ENCODE measurements at regions not wholly inside any gene's neighbourhood (a gene's known extent, or its start where the extent isn't known, plus 50 kb on each side); places are given as distances from the start of the nearest gene placed in this dataset.
A peak's percentile ranks its signal among the peaks of the same experiment; 100 is the strongest.
"Not testable (repeated sequence)": the region's sequence is repeated elsewhere in the genome, so short reads cannot be mapped to it uniquely, and the experiment has no call there.

DNA sequence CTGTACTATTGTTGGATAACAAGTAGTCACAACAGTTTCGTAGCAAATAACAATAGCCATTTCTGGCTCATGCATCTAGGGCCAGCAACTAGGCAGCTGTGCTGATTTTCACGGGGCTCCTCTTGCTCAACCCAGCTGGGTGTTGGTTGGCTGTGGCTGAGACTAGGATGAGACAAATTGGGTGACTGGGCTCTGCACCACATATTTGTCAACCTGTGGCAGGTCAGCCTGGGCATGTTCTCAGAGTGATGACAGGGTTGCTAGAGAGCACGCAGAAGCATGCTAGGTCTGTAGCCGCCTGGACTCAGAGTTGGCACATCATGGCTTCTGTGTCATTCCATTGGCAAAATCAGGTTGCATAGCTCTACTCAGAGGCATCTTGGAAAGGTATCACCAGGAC is 175.9 kb downstream of the OTOL1 start:
- peak; percentile 13 for DNase-seq (ENCODE audit: low spot score)
- no peak for TF ChIP-seq CTCF (conservative IDR thresholded peaks at IDR 0.05; ENCODE audit: low read depth)
- POLR2A ChIA-PET (ENCODE audit: low non-redundant PET), result no interaction called here
- CTCF ChIA-PET, result no interaction called here
- H3K27ac ChIP-seq, result peak overlapping the region; percentile 47

DNA sequence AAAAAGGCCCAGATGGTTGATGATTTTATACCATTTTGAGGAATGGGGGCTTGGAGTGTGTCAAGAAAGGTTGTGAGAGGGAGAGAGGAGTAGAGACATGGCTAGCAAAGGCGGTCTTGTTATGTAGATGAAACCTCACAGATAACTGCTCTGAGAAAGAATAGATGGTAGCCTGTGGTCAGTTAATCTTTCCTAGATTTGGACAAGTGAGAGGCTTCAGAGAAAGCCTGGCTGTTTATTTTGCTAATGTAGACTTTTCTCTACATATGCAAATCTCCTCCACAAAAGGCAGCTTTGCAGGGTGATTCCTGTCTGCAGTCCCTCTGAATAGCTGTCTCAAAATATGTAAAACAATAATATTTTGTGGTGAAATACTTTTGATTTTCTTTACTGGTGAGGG is 177.3 kb downstream of the OTOL1 start:
- TF ChIP-seq CTCF (conservative IDR thresholded peaks at IDR 0.05; ENCODE audit: low read depth), result no peak
- ChIA-PET CTCF (no interaction called here), POLR2A (ENCODE audit: low non-redundant PET) (no interaction called here)
- no peak overlapping the region for H3K27ac ChIP-seq
- no peak for DNase-seq (ENCODE audit: low spot score)

- ChIA-PET CTCF (no interaction called here), POLR2A (ENCODE audit: low non-redundant PET) (no interaction called here)
Measured at GRCh38 chr3:161674402-161674801, 177.8 kb downstream of the OTOL1 start.

GRCh38 chr3:161681831-161682230 is 185.2 kb downstream of the OTOL1 start:
- POLR2A ChIA-PET (ENCODE audit: low non-redundant PET); CTCF ChIA-PET; H3K27ac ChIP-seq: not testable (repeated sequence)
- DNase-seq (ENCODE audit: low spot score), result peak; percentile 3

More at GRCh38 chr3:161674402-161674801, 177.8 kb downstream of the OTOL1 start:
- TF ChIP-seq CTCF (conservative IDR thresholded peaks at IDR 0.05; ENCODE audit: low read depth), result no peak
- no peak for DNase-seq (ENCODE audit: low spot score)
- H3K27ac ChIP-seq, result no peak overlapping the region

- DNase-seq (ENCODE audit: low spot score), result no peak
- no peak overlapping the region for H3K27ac ChIP-seq
- ChIA-PET POLR2A (ENCODE audit: low non-redundant PET) (no interaction called here), CTCF (no interaction called here)
- TF ChIP-seq CTCF (conservative IDR thresholded peaks at IDR 0.05; ENCODE audit: low read depth), result no peak
Measured at GRCh38 chr3:161682715-161683114, 186.1 kb downstream of the OTOL1 start.

- no peak for DNase-seq (ENCODE audit: low spot score)
- ChIA-PET CTCF (interaction anchor here (0.7 kb wide), 1 partner anchor 53 kb away, joined by 3 read pairs; no protein-coding TSS in a partner anchor), POLR2A (ENCODE audit: low non-redundant PET) (no interaction called here)
- no peak overlapping the region for H3K27ac ChIP-seq
- no peak for TF ChIP-seq CTCF (conservative IDR thresholded peaks at IDR 0.05; ENCODE audit: low read depth)
Measured at GRCh38 chr3:161689584-161690298, 193.1 kb downstream of the OTOL1 start.

DNA sequence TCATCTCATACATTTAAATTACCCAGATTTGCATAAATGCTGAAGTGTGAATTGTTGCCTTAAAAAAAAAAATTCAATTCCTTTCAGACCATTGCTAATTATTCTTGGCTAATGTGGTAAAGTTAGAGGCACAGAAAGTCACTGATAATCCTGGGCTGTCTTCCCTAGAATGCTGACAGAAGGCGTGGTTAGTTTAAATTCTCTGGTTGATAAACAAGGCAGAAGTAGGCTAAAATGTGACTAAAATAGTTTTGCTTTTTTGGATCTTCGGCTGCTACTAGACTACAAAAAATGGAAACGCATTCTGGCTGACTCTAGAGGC is 193.7 kb downstream of the OTOL1 start:
- TF ChIP-seq CTCF (conservative IDR thresholded peaks at IDR 0.05; ENCODE audit: low read depth), result no peak
- H3K27ac ChIP-seq, result no peak overlapping the region
- DNase-seq (ENCODE audit: low spot score), result no peak
- POLR2A ChIA-PET (ENCODE audit: low non-redundant PET), result no interaction called here
- CTCF ChIA-PET, result no interaction called here

Data from RWPE1 (cell line).